Brain pericyte (primary cell): ENCODE measurements at regions not wholly inside any gene's neighbourhood (a gene's known extent, or its start where the extent isn't known, plus 50 kb on each side); places are given as distances from the start of the nearest gene placed in this dataset.
"Not testable (repeated sequence)": the region's sequence is repeated elsewhere in the genome, so short reads cannot be mapped to it uniquely, and the experiment has no call there.

ENCODE experiments used
- DNase-seq: peaks from one replicate; pipeline ENCODE4 v3.0.0-alpha.2; 2012; ENCODE audit warnings: low read depth, low spot score

GRCh38 chr10:63003816-63004453, 129.2 kb upstream of the NRBF2 start:
- no peak for DNase-seq

GRCh38 chr10:62996925-62997324, 136.2 kb upstream of the NRBF2 start:
- DNase-seq: no peak

GRCh38 chr10:62996516-62996915, 136.6 kb upstream of the NRBF2 start:
- no peak for DNase-seq

GRCh38 chr10:62993121-62993520, 140.0 kb upstream of the NRBF2 start:
- DNase-seq: no peak

- peak; percentile 32 for DNase-seq
Observed at GRCh38 chr10:62992145-62992721, 140.9 kb upstream of the NRBF2 start.

- DNase-seq: no peak
Observed at GRCh38 chr10:62990126-62990525, 143.0 kb upstream of the NRBF2 start.

- DNase-seq: no peak
Observed at GRCh38 chr10:62985807-62986600, 147.1 kb upstream of the NRBF2 start.

- DNase-seq: no peak
Observed at GRCh38 chr10:62981096-62981495, 152.0 kb upstream of the NRBF2 start.

- DNase-seq: no peak
Observed at GRCh38 chr10:62980687-62981086, 152.4 kb upstream of the NRBF2 start.

- DNase-seq: no peak
Observed at GRCh38 chr10:62979921-62980320, 153.2 kb upstream of the NRBF2 start.

GRCh38 chr10:62978482-62978881, 154.6 kb upstream of the NRBF2 start:
- DNase-seq: no peak

- not testable (repeated sequence) for DNase-seq
Observed at GRCh38 chr10:62974795-62975194, 158.3 kb upstream of the NRBF2 start.

GRCh38 chr10:62972103-62972502, 155.9 kb upstream of the EGR2 start:
- no peak for DNase-seq

- DNase-seq: no peak
Observed at GRCh38 chr10:62964026-62964425, 147.9 kb upstream of the EGR2 start.

GRCh38 chr10:62961951-62962523, 145.9 kb upstream of the EGR2 start:
- peak; percentile 32 for DNase-seq

- DNase-seq: no peak
Observed at GRCh38 chr10:62960416-62960815, 144.2 kb upstream of the EGR2 start.

- DNase-seq: no peak
Observed at GRCh38 chr10:62959553-62959952, 143.4 kb upstream of the EGR2 start.

- DNase-seq: no peak
Observed at GRCh38 chr10:62958980-62959379, 142.8 kb upstream of the EGR2 start.

- DNase-seq: no peak
Observed at GRCh38 chr10:62946278-62946677, 130.1 kb upstream of the EGR2 start.

GRCh38 chr10:62939698-62940097, 123.5 kb upstream of the EGR2 start:
- no peak for DNase-seq

- no peak for DNase-seq
Observed at GRCh38 chr10:62938672-62939071, 122.5 kb upstream of the EGR2 start.

GRCh38 chr10:62937674-62938073, 121.5 kb upstream of the EGR2 start:
- no peak for DNase-seq

- no peak for DNase-seq
Observed at GRCh38 chr10:62935022-62935421, 118.9 kb upstream of the EGR2 start.
